ENCODE measurements at regions not wholly inside any gene's neighbourhood (a gene's known extent, or its start where the extent isn't known, plus 50 kb on each side); places are given as distances from the start of the nearest gene placed in this dataset.

GRCh38 chr18:59954755-59955156 lies 55.0 kb downstream of the PMAIP1 start (continued):
- TF ChIP-seq EP300 (IDR thresholded peaks at IDR 0.05; ENCODE audit: borderline replicate concordance in 1 of 2, low read depth in 1 of 2, low read length in 1 of 2) (peak in 1 of 2 experiments; percentile 53; a peak in 1 of 4 replicates), FOXJ3 (CRISPR knock-in tag; IDR thresholded peaks at IDR 0.05) (no peak), MEF2A (IDR thresholded peaks at IDR 0.05; ENCODE audit: borderline replicate concordance, low read depth) (no peak), MXI1 (IDR thresholded peaks at IDR 0.05; ENCODE audit: low read depth, low read length) (no peak), USF2 (IDR thresholded peaks at IDR 0.05; ENCODE audit: borderline replicate concordance, low read depth, low read length) (no peak), RFX5 (IDR thresholded peaks at IDR 0.05; ENCODE audit: low read length) (no peak), FOSL2 (IDR thresholded peaks at IDR 0.05; ENCODE audit: borderline replicate concordance, low read depth) (peak; percentile 45; the same call in 1 of the 2 replicates), USF1 (IDR thresholded peaks at IDR 0.05; ENCODE audit: borderline replicate concordance, low read depth) (no peak), NRF1 (IDR thresholded peaks at IDR 0.05; ENCODE audit: low read depth, low read length) (no peak), CHD2 (IDR thresholded peaks at IDR 0.05; ENCODE audit: low read length, partially characterized antibody) (no peak), EZH2phosphoT487 (IDR thresholded peaks at IDR 0.05; ENCODE audit: borderline replicate concordance, low read depth) (no peak)
- TF ChIP-seq, protein P1, sequence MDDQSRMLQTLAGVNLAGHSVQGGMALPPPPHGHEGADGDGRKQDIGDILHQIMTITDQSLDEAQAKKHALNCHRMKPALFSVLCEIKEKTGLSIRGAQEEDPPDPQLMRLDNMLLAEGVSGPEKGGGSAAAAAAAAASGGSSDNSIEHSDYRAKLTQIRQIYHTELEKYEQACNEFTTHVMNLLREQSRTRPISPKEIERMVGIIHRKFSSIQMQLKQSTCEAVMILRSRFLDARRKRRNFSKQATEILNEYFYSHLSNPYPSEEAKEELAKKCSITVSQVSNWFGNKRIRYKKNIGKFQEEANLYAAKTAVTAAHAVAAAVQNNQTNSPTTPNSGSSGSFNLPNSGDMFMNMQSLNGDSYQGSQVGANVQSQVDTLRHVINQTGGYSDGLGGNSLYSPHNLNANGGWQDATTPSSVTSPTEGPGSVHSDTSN (IDR thresholded peaks at IDR 0.05), result peak; percentile 46

DNA sequence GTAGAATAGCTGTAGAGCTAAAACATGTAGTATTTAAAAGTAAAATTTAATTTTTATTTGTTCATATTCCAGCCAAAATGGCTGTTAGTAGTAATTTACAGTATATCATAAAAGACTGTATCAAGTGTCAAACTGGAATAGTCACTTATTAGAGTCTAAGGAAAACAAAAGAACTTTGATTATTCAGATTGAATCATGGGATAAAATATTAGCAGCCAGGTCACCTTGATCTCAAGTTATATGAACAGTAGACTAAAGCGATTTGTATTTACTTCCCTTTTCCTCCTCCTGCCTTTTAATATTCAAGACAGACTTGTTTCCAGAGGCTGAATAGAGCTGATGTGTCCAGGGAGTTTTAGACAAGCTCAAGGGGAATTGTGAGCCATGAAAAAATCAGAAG lies 54.4 kb downstream of the PMAIP1 start:
- H3K36me3 ChIP-seq (replicated peaks in 1 of 2; ENCODE audit: control insufficient read depth in 1 of 2, insufficient read depth in 2 of 2, low read length in 1 of 2), result no peaks in the 10 kb centered on the region
- no peak overlapping the region for H2AFZ ChIP-seq (ENCODE audit: low read depth)
- H3K4me2 ChIP-seq, result peak overlapping the region; percentile 51; the same call in 1 of the 2 replicates
- H3K27me3 ChIP-seq (ENCODE audit: insufficient read depth), result no peaks in the 10 kb centered on the region
- H4K20me1 ChIP-seq (ENCODE audit: insufficient read depth), result no peaks in the 10 kb centered on the region
- WGBS (ENCODE audit: low lambda C conversion rate), result 76% methylated on average over 1 of the region's 1 CpG
- no peaks in the 10 kb centered on the region for H3K9me2 ChIP-seq
- H3K9me3 ChIP-seq, result no peaks in the 10 kb centered on the region
- DNase-seq, result no peak
- H3K4me3 ChIP-seq (ENCODE audit: low read depth in 2 of 2, low read length in 1 of 2), result no peak overlapping the region
- CTCF ChIA-PET, result interaction anchor here (0.6 kb wide), 2 partner anchors 10 to 12 kb away, joined by 3 read pairs; no protein-coding TSS in a partner anchor
- POLR2A ChIA-PET, result no interaction called here
- H3K27ac ChIP-seq (ENCODE audit: low read depth in 2 of 2, low read length in 1 of 2), result peak overlapping the region in 1 of 2 experiments; percentile 57; a peak in 2 of 4 replicates
- no peaks in the 10 kb centered on the region for H3K79me2 ChIP-seq (ENCODE audit: insufficient read depth)
- H3K9ac ChIP-seq, result peak overlapping the region; percentile 5; the same call in 1 of the 2 replicates
- peaks cover 13 to 16% of the 10 kb centered on the region in 2 experiments for H3K4me1 ChIP-seq (ENCODE audit: control insufficient read depth in 1 of 2, insufficient read depth in 2 of 2, low read depth in 1 of 2, low read length in 1 of 2)
- peaks cover 36% of the 10 kb centered on the region for H3F3A ChIP-seq (replicated peaks; ENCODE audit: insufficient read depth)
- TF ChIP-seq SMC3 (IDR thresholded peaks at IDR 0.05; ENCODE audit: low read depth, low read length) (no peak), POLR2AphosphoS5 (IDR thresholded peaks at IDR 0.05; ENCODE audit: low read depth, low read length) (no peak), USF2 (IDR thresholded peaks at IDR 0.05; ENCODE audit: borderline replicate concordance, low read depth, low read length) (no peak), EP300 (IDR thresholded peaks at IDR 0.05; ENCODE audit: borderline replicate concordance in 1 of 2, low read depth in 1 of 2, low read length in 1 of 2) (no peak), IRF3 (IDR thresholded peaks at IDR 0.05; ENCODE audit: low read depth, low read length) (no peak), REST (IDR thresholded peaks at IDR 0.05; ENCODE audit: low read depth, low read length) (no peak), TCF12 (IDR thresholded peaks at IDR 0.05) (no peak)
- TF ChIP-seq, protein P1 (IDR thresholded peaks at IDR 0.05), result no peak
- TF ChIP-seq, protein P2, sequence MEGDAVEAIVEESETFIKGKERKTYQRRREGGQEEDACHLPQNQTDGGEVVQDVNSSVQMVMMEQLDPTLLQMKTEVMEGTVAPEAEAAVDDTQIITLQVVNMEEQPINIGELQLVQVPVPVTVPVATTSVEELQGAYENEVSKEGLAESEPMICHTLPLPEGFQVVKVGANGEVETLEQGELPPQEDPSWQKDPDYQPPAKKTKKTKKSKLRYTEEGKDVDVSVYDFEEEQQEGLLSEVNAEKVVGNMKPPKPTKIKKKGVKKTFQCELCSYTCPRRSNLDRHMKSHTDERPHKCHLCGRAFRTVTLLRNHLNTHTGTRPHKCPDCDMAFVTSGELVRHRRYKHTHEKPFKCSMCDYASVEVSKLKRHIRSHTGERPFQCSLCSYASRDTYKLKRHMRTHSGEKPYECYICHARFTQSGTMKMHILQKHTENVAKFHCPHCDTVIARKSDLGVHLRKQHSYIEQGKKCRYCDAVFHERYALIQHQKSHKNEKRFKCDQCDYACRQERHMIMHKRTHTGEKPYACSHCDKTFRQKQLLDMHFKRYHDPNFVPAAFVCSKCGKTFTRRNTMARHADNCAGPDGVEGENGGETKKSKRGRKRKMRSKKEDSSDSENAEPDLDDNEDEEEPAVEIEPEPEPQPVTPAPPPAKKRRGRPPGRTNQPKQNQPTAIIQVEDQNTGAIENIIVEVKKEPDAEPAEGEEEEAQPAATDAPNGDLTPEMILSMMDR (IDR thresholded peaks at IDR 0.05), result no peak
